EH (cell line): ENCODE measurements at regions not wholly inside any gene's neighbourhood (a gene's known extent, or its start where the extent isn't known, plus 50 kb on each side); places are given as distances from the start of the nearest gene placed in this dataset.
A peak's percentile ranks its signal among the peaks of the same experiment; 100 is the strongest.

Experiments
- DNase-seq: peaks from one replicate; pipeline ENCODE4 v3.0.0-alpha.2; 2015; ENCODE audit warnings: low read depth

- DNase-seq = no peak
These were observed 50.6 kb upstream of the GNAO1 start for GRCh38 chr16:56140645-56141044.

DNA sequence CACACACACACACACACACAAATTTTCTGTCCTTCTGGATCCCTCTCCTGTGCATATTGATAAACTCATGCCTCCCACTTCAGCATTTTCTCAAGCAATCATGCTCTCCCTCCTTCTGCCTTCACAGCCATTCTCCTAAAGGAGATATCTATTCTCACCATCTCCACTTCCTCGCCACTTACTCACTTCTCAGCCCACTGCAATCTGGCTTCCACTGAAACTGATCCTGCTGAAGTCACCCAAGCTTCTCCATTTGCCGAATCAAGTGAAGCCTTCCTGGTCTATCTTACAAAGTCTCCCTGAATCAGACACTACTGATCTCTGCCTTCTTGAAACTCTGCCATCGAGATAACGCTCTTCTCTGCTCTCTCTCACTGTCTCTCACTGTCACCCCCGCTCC, 54.0 kb upstream of the GNAO1 start:
- peak; percentile 10 for DNase-seq

- DNase-seq = no peak
These were observed 55.0 kb upstream of the GNAO1 start for GRCh38 chr16:56136256-56136655.

DNA sequence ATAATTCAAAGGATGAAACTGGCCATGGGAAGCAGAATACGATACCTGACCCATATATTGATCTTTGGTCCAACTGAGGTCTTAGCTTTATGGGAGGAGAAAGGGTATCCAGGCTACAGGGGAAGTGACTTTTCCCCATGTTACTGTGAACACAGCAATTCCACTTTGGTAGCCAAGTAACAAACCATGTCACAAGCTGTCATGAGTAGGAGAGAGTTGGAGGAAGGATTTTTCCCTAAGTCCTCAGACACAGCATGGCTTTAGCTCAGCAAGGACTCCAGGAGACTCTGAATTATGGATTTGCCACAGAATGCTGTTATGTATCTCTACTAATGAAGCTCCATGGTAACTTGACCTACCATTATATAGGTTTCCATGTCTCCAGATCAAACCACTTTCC, 56.5 kb upstream of the GNAO1 start:
- DNase-seq = no peak

DNA sequence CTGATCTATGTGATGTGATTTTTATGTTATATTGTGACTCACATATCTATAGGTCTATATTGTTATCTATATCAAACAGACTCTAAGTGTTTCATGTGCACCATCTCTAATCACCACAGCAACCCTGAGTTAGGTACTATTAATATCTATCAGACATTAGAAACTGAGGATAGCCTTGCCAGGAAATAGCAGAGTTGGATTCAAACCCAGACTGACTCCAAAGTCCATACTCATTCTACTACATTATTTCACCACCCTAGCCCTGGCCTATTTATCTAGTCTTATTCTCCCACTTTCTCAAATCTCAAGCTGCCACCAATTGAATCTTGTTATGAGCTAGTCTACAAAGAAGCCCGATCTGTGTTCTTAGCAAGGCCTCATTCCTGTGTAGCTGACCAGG, 65.4 kb upstream of the GNAO1 start:
- no peak for DNase-seq

- DNase-seq = no peak
These were observed 69.0 kb upstream of the GNAO1 start for GRCh38 chr16:56122251-56122650.

DNA sequence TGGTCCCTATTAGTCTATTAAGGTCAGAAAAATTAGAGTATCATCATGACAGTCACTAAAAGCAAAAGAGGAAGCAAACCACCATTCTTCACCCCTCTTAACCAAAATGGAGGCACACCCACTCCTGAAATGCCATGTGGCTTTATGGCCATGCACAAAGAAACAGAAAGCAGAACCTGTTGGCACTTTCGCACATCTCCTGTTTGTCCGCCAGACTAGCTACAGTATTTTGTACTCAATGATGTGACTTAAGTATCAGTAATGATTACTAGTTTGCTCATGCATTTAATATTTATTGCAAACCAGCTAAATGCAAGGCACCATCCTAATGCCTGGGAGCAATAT, 70.2 kb upstream of the GNAO1 start:
- no peak for DNase-seq

DNA sequence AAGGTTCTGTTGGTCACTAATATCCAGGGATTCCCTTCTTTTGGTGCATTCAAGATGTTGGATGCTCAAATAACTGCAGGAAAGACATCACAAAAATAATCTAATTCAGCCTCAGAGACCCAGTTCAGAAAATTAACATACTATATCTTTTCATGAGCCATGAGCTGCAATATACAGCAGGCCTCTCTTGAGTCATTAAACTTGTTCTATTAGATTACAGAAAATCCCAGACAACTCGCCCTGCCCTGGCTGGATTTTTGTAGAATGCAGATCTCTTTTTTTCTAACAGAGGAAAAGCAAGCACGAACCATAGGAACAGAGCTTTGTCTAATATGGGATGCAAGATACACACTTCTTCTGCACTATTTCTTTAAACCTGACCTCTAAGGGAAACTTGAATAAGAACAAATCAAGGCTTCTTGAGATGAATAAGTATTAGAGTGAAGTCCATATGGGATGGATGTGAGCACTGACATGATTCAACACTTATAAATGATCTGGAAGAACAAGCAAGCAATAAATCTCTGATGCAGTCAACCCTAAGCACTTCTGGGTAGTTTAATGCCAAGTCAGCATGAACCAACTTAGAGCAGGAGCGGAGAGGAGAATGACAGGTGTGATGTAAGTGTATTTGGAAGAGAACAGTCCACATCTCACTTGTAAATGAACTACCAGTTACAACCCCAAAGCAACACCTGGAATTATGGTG, 70.7 kb upstream of the GNAO1 start:
- no peak for DNase-seq

- DNase-seq = no peak
These were observed 72.2 kb upstream of the GNAO1 start for GRCh38 chr16:56119133-56119532.

DNA sequence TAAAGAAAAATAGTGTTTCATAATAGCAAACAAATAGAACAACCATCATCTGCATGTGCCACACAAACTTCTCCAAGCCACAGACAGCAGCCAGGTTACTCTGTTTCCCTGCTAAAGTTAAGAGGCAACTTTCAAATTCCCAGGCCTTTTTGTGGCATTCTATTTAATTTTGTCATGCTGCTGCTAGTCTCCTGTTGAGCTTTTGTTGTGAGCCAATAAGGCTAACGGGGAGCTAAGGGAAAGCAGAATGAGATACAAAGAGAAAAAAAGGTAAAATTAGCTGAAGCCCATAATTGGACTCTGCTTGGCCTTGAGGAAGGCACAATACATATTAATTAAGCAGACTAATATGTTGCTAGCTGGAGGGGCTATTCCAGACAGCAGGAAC, 74.7 kb upstream of the GNAO1 start:
- DNase-seq = no peak

DNA sequence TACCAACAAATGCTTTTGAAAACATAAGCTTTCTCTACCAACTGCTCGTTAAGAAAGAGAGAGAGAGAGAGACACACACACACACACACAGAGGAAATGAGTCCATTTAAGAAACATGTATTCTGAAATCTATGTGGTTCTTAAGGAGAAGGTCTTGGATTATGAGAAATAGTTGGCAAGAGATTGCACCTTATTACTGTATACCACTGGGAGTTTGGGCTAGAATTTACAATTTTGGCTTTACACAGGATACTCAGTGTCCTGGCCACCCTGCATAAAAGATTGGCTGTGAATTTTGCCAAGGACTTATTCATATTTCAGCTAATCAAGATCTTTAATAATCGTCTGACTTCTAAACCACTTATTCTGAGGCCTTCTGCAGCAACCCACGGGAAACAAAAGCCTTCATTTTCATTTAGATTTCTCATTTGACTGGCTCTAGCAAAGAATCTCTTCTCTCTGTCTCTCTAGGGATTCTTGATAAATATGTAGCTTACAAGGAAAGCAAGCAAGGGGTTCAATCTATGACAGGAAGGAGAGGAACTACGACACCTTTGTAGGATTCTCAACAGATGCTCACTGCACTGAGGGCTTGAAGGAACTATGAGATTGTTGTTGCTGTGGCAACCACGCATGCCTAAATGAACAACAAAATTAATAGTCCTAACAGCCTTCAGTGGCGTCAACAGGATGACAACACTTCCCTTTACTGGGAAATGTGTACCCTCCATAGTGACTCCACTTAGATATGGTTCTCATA, 75.3 kb upstream of the GNAO1 start:
- no peak for DNase-seq

GRCh38 chr16:56113223-56113622, 78.1 kb upstream of the GNAO1 start:
- no peak for DNase-seq

- DNase-seq = no peak
These were observed 80.2 kb upstream of the GNAO1 start for GRCh38 chr16:56111100-56111499.

GRCh38 chr16:56109994-56110393, 81.3 kb upstream of the GNAO1 start:
- DNase-seq = no peak

- no peak for DNase-seq
These were observed 82.1 kb upstream of the GNAO1 start for GRCh38 chr16:56109205-56109604.

DNA sequence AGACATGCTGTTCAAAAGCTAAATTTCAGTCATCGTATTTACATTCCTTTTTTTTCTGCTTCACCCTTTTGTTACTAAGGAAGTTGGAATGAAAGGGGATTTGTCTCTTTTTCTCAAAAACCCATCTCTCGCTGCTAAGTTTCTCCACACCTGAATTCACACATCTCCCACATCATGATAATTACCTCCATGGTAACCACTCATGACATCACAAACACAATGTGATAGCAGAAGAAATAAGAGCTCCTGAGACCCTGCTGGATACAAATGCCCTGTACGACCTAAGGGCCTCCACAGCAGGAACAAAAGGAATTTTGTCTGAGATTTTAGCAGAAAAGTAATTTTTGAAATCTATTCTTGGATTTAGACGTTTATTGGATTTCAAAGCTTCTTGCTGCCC, 82.6 kb upstream of the GNAO1 start:
- DNase-seq = no peak

DNA sequence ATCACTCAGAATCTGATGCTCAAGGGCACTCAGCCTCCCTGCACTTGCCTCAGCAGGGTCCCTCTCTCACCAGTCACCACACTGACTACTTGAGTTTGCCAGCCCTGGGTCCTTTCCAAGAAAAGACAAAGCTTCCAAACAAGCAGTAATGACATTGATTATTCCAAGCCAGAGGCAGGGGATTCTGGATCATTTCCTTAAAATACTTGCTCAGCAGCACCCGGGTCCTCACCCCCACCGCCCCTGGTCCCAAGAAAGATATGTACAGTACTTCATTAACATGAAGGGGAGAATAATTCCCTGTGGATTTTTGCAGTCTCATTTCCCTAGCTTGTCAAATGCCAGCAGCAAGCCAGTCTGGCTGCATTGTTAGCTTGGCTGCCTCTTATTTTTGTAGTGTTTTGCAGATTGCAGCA, 83.2 kb upstream of the GNAO1 start:
- no peak for DNase-seq

- DNase-seq = no peak
These were observed 84.8 kb upstream of the GNAO1 start for GRCh38 chr16:56106527-56106926.

GRCh38 chr16:56102906-56103305, 88.4 kb upstream of the GNAO1 start:
- no peak for DNase-seq

- DNase-seq = peak; percentile 46
These were observed 89.1 kb upstream of the GNAO1 start for GRCh38 chr16:56102183-56102686.

DNA sequence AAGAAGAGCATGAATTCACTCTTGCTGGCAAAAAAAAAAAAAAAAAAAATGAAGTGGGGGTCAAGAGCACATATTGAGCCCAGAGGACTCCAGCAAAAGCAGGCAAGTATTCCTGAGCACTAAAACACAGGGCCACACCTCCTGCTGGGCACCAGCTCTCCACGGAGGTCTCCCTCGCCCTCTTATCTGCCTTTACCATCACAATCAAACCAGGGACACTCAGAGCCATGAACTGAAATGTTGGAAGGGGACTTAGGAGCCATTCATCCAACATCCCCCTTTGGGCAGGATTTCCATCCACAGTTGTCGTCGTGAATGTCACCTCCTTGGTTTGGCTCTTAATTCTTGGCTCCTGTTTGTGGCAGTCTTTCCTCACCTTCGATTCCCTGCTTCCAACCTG, 89.8 kb upstream of the GNAO1 start:
- no peak for DNase-seq

GRCh38 chr16:56097306-56097705, 94.0 kb upstream of the GNAO1 start:
- no peak for DNase-seq

GRCh38 chr16:56094231-56094630, 97.1 kb upstream of the GNAO1 start:
- DNase-seq = no peak

GRCh38 chr16:56093055-56093454, 98.2 kb upstream of the GNAO1 start:
- no peak for DNase-seq
